ENCODE measurements at regions not wholly inside any gene's neighbourhood (a gene's known extent, or its start where the extent isn't known, plus 50 kb on each side); places are given as distances from the start of the nearest gene placed in this dataset.

GRCh38 chr10:85224366-85224940 lies 896.1 kb downstream of the CCSER2 start:
- Histone ChIP-seq H3K27me3 (no peaks in the 10 kb centered on the region), H3K4me1 (no peaks in the 10 kb centered on the region), H3K27ac (no peak overlapping the region), H3K36me3 (no peaks in the 10 kb centered on the region), H3K9me3 (no peaks in the 10 kb centered on the region), H3K4me3 (no peak overlapping the region)
- TF ChIP-seq POLR2AphosphoS5 (IDR thresholded peaks at IDR 0.05): no peak
- TF ChIP-seq EP300 (IDR thresholded peaks at IDR 0.05): no peak
- no peak for TF ChIP-seq POLR2A (IDR thresholded peaks at IDR 0.05)
- no peak for TF ChIP-seq CTCF (IDR thresholded peaks at IDR 0.05)
- WGBS, 2 donors (ENCODE audit: low coverage in 1 of 2): 57 to 63% methylated on average over 4 to 5 of the region's 6 CpGs
- ATAC-seq: no peak

GRCh38 chr10:85225311-85225710 lies 896.9 kb downstream of the CCSER2 start:
- WGBS, 2 donors (ENCODE audit: low coverage in 1 of 2): 75 to 81% methylated on average over 2 of the region's 2 CpGs
- H3K27ac ChIP-seq: no peak overlapping the region
- no peaks in the 10 kb centered on the region for H3K9me3 ChIP-seq
- no peaks in the 10 kb centered on the region for H3K36me3 ChIP-seq
- H3K27me3 ChIP-seq: no peaks in the 10 kb centered on the region
- H3K4me1 ChIP-seq: no peaks in the 10 kb centered on the region
- TF ChIP-seq POLR2A (IDR thresholded peaks at IDR 0.05): no peak
- no peak for TF ChIP-seq EP300 (IDR thresholded peaks at IDR 0.05)
- no peak for TF ChIP-seq CTCF (IDR thresholded peaks at IDR 0.05)
- no peak overlapping the region for H3K4me3 ChIP-seq
- no peak for ATAC-seq

GRCh38 chr10:85226596-85226995 lies 898.2 kb downstream of the CCSER2 start:
- WGBS, 2 donors (ENCODE audit: low coverage in 1 of 2): 30 to 42% methylated on average over 2 of the region's 2 CpGs
- Histone ChIP-seq H3K27me3 (no peaks in the 10 kb centered on the region), H3K27ac (no peak overlapping the region), H3K4me3 (no peak overlapping the region), H3K36me3 (no peaks in the 10 kb centered on the region), H3K4me1 (no peaks in the 10 kb centered on the region), H3K9me3 (no peaks in the 10 kb centered on the region)
- no peak for TF ChIP-seq EP300 (IDR thresholded peaks at IDR 0.05)
- TF ChIP-seq CTCF (IDR thresholded peaks at IDR 0.05): no peak
- no peak for TF ChIP-seq POLR2AphosphoS5 (IDR thresholded peaks at IDR 0.05)
- no peak for TF ChIP-seq POLR2A (IDR thresholded peaks at IDR 0.05)
- ATAC-seq: no peak

GRCh38 chr10:85228726-85229125 lies 900.3 kb downstream of the CCSER2 start:
- TF ChIP-seq POLR2A (IDR thresholded peaks at IDR 0.05) (no peak), POLR2AphosphoS5 (IDR thresholded peaks at IDR 0.05) (no peak), EP300 (IDR thresholded peaks at IDR 0.05) (no peak), CTCF (IDR thresholded peaks at IDR 0.05) (no peak)
- 78% methylated on average over 1 of the region's 1 CpG; no CpG with 5 or more reads in 1 of the 2 donors for WGBS, 2 donors (ENCODE audit: low coverage in 1 of 2)

GRCh38 chr10:85231534-85232270 lies 903.3 kb downstream of the CCSER2 start:
- Histone ChIP-seq H3K27me3 (peaks cover 3% of the 10 kb centered on the region), H3K4me3 (no peak overlapping the region), H3K27ac (no peak overlapping the region), H3K36me3 (no peaks in the 10 kb centered on the region), H3K4me1 (no peaks in the 10 kb centered on the region), H3K9me3 (no peaks in the 10 kb centered on the region)
- TF ChIP-seq POLR2A (IDR thresholded peaks at IDR 0.05) (no peak), POLR2AphosphoS5 (IDR thresholded peaks at IDR 0.05) (no peak), EP300 (IDR thresholded peaks at IDR 0.05) (no peak), CTCF (IDR thresholded peaks at IDR 0.05) (no peak)
- WGBS, 2 donors (ENCODE audit: low coverage in 1 of 2): 87 to 92% methylated on average over 2 to 3 of the region's 3 CpGs
- no peak for ATAC-seq

More at GRCh38 chr10:85228726-85229125, 900.3 kb downstream of the CCSER2 start:
- no peaks in the 10 kb centered on the region for H3K9me3 ChIP-seq
- no peak overlapping the region for H3K4me3 ChIP-seq
- no peaks in the 10 kb centered on the region for H3K36me3 ChIP-seq
- no peak for ATAC-seq
- H3K27ac ChIP-seq: no peak overlapping the region
- no peaks in the 10 kb centered on the region for H3K27me3 ChIP-seq
- H3K4me1 ChIP-seq: no peaks in the 10 kb centered on the region

Measured in gastroesophageal sphincter (tissue), 4 donors.